ENCODE measurements at regions not wholly inside any gene's neighbourhood (a gene's known extent, or its start where the extent isn't known, plus 50 kb on each side); places are given as distances from the start of the nearest gene placed in this dataset.
"Not testable (repeated sequence)": the region's sequence is repeated elsewhere in the genome, so short reads cannot be mapped to it uniquely, and the experiment has no call there.

DNA sequence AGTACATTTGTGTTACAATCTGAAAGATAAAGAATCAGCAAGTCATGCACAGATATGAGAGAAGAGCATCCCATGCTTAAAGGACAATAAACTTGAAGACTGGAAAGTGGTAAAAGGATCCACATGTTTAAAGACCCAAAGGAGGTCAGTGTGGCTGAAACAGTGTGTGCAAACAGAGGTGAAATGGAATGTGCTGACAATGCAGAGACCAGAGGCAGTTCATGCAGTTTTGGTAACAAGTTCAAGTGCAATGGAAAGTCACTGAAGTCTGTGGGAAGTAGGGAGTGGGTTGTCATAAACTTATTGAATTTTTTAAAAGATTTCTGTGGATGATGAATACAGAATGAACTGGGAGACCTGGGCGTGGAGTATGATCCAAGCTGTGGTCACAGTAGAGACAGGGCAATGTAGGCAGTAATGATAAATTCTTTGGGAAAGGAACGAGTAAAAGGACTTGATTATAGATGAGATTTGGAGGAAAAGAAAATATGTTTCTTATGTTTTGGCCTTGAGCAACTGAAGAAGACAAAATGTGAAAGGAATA lies 408.0 kb downstream of the HGF start:
- DNase-seq (ENCODE audit: low read depth), result no peak

DNA sequence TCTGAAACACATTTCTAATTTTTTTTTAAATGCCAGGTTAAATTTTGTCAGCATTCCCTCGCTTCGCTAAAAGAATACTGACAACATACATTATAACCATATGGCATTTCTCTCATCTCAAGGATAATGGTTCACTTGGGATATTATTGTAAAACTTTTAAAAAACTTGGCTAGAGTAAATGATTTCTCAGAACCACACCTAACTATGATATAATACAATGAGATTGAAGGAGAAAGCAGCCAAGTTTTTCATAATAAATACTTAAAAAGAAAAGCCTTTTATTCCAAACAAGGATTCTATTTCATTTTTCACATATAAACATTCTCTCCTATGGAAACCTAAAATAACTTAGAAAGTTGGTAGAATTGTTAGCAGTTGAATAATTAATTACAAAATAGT lies 413.9 kb downstream of the HGF start:
- no peak for DNase-seq (ENCODE audit: low read depth)

DNA sequence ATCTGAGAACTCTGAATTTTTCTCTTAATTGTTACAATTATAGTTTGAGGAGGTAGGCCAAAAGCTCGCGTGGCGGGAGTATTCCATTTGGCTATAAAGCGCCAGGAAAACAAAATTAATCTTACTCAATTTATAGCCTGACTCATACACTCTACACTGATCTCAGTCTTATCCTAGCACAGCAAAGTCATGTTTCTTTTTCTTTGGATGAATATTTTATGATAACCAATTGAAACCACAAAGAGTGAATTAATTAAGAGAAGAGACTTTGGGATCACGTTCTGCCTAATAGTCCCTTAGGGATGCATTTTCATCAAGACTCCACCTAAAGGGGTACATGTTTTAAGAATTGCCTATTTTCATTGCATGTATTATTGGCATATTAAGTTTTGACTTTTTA lies 420.8 kb downstream of the HGF start:
- no peak for DNase-seq (ENCODE audit: low read depth)

DNA sequence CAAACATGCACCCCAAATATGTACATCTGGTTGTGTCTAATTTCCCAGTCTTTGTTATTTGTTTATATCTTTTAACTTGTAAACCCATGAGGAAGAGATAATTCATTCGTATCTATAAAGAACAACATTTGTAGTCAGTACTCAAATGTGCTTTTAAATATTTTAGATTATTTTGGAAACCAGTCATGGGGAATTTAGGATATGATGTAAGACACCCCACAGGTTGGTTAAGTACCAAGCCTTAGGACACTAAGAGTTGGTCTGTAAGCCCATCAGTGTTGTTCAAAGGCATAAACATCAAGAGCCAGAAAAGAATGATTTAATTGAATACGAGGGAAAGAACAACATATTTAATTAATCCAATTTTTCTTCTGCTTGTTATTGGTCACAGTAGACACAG lies 421.1 kb upstream of the SEMA3C start:
- DNase-seq (ENCODE audit: low read depth), result no peak

DNA sequence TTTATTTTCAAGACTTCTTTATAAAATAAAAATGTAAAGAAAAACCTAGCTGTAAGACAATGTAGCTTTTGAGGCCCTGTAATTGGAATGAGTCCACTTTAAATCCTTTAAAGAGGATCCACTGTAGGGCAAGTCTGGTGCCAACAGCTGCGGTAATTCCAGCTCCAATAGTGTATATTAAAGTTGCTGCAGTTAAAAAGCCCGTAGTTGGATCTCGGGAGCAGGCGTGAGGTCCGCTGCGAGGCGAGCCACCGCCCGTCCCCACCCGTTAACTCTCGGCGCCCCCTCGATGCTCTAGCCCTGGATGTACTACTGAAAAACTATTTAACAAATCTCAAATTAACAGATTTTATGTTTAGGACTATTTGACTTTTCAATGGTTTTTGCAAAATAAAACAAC lies 414.7 kb upstream of the SEMA3C start:
- no peak for DNase-seq (ENCODE audit: low read depth)

DNA sequence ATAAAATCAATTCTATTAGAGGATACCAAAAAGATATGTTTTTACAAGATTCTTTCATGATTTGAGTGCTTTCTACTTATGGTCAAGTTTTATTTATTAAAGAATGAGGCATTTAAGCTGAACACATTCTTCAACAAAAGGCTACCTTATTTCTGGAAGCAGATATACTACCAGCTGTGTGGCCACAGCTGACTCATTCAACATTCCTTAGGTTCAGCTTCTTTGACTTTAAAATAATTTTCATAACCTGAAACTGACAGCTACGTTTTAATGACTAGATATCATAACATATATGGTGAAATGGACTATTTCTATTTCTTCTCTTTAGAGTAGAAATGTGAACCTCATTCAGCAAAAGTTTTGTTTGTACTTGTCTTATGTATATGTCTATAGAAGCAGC lies 414.2 kb upstream of the SEMA3C start:
- DNase-seq (ENCODE audit: low read depth), result peak; percentile 48

DNA sequence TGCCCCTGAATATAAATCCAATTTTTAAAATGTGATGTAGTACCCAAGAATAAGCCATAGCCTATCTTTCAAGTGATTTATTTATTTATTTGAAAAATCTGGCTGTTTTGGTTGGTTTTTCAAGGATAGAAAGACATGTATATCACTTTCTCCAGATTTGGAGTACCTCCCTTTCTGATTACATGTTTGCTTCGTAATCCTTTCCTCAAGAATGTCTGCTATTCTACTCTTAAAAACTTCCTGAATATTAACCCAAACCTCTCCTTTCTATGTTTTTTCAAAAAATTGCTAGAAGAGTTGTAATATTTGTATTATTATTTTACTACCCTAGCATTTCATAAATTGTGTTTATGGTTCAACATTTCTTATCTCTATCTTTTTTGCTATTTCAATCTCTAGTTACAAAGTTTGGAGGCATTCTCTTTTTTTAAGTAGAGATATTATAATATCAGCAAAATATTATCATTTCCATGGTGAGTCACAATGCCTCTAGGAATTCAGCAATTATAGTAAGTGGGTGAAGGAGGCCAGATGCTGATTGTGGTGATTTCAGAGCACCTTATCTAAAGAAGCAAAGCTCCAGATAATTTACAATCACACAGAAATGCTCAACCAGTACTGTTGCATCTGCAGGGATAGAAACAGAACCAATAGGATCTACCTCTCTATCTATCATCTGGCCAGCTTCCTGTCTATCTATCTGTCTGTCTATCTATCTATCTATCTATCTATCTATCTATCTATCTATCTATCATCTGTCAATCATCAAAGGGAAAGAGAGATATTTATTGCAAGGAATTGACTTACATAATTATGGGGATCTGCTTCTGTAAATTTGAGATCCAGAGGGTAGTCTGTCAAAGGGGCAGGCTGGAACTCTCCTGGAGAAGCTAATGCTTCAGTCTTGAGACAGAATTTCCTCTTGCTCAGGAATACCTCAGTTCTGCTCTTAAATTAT lies 412.5 kb upstream of the SEMA3C start:
- peak; percentile 49 for DNase-seq (ENCODE audit: low read depth)

DNA sequence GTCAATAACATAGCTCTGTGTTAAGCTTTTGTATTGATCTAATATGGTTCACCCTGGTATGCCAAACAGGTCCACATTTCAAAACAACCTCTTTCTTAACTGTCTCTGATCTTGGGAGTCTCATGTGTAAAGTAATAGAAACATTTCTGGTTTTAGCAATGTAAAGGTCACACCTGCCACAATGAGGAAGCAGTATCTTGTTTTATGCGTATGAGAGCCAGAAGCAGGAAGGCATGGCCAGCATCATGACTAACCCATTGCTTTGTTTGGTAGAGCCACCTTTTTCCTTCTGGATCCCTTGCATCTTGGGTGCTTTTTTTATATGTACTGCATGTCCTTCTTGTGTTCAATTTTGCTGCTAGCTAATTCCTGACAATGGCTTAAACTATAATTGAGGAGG lies 411.3 kb upstream of the SEMA3C start:
- DNase-seq (ENCODE audit: low read depth), result no peak

DNA sequence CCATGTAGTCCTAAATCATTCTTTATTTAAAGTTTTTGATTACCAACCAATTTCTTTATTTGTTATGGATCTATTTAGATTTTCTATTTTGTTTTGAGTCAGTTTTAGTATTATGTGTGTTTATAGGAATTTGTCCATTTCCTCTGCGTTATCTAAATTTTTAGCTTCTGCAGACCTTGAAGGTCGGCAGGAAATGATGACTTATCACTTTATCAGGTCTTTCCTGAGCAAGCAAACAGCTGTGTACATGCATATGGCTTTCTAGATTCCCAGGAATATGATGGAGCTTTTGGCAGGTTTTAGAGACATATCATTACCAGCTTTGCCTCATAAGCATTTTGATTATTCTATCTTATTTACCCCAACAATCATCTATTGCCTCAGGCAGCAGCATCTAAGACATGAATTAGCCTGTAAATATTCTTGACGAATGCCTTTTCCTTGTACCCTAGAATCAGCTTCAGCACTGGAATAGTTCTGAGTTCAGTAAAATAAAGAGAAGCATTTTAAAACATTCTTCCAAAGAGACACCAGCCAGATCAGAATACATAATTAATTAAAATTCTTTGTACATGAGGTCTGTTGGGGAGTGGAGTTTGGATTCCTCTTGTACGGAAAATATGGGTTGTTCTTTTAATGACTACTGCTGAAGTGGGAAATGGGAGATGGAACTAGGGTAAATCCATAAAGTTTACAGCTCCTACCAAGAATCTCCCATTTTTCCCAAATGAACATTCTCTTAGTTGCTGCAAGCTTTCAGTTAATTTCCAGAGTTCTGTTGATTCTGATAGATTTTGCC lies 408.8 kb upstream of the SEMA3C start:
- no peak for DNase-seq (ENCODE audit: low read depth)

DNA sequence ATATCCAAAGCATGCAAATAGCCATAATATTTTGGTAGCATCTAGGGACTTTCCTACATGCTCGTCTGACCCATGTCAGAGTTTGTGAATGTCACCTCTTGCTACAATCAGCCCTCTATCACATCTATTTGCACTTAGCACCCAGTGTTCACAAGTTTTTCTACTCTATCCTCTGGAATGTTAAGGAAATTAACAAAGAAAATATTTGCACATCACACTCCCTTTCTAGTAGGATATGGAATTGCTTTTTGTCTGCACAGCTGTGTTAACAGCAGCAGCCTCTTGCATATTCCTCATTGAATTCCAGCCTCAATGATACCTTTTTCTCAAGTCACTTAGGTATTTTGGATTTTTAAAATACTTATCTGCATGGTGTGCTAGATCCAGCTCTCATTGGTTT lies 403.1 kb upstream of the SEMA3C start:
- no peak for DNase-seq (ENCODE audit: low read depth)

DNA sequence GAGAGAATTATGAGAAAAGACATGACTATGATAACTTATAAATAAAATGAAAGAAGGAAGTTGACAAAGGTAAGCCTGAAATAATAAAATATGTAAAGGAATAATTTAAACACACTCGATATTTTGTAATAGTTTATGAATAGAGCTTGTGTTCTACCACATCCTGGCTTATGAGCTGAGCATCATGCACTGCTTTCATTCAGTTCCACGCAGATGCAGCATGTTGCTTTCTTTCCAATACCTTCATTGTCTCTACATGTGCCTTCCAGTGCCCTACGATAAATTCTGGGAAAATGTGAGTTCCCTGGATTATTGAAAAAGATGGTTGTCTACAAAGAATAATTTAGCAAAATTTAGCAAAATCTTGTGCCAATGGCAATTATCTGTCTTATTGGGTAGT lies 398.9 kb upstream of the SEMA3C start:
- no peak for DNase-seq (ENCODE audit: low read depth)

DNA sequence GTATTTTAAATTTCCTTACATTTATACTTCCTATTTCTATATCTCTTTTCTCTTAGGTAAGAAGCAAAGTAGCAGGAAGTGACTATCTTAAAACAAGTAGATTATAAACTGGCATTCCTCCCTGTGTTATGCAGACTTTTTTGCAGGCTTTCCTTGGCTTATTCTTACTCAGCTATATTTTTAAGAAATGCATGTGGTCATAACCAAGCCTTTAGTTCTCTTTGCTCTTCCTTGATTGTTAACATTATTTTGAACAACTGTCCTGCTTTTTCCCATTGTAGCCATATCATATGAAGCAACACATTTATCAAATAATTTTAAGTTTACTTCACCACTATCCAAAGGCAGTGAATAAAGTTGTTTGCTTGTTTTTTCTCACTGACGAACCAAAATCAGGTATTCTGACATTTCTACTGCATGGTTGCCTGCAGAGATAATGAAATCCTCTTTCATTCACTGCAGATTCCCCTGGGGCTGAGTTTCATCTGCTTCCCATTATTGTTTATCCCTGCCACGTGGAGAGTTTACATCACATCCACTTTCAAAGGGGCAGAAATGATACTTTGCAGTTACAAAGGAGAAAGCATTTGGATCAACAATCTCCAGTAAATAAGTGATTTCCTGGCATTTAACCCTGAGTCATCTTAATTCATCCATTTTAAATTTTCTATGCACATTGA lies 389.9 kb upstream of the SEMA3C start:
- DNase-seq (ENCODE audit: low read depth), result no peak

DNA sequence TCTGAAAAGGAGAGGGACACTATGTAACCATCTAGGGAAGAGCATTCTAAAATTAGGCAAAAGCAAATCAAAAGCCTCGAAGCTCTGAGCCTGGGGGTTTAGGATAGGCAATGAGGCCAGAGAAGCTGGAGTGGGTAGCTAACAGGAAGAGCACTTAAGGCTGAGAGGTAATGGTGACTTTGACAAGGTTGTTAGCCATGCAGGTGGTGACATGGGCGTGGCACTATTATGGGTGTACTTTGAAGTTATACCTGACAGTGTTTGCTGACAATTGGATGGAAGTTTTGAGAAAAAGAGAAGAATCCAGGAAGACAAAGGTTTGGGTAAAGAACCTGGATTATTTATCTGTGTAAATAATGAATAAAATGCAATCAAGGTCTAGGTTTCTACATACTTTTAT lies 383.0 kb upstream of the SEMA3C start:
- no peak for DNase-seq (ENCODE audit: low read depth)

DNA sequence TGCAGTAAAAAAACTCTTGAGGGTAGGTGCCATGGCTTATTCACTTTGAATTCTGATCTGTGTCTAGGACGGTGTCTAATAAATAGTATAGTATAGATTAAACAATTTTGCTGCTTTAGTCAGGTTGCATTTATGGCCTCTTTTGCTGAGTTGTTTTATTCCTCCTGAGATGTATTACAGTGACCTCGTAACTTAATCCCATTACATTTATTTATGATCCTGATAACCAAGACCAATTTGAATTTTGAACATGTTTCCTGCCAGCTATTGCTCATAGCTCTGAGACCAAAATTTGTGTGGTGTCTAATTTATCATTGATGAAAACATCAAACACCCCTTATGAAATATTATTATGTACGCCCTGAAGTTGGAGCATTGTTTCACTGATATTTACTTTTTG lies 381.9 kb upstream of the SEMA3C start:
- DNase-seq (ENCODE audit: low read depth), result no peak

DNA sequence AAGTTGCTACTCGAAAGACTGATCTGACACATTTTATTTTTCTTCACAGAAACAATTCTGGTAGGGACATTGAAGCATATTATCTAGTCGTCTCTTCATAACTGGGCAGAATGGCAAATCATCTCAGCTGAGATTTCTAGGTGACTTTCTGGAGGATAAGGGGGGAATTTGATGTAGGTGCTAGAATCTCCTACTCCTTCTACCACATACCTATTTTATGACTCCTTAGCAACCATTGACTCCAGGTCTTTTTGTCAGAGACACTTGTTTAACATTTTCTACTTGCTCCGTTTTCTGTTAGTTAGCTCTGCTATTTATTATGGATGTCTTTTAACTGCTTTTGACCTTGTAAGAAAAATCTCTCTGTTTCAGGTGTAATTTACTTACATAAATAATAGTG lies 380.9 kb upstream of the SEMA3C start:
- no peak for DNase-seq (ENCODE audit: low read depth)

DNA sequence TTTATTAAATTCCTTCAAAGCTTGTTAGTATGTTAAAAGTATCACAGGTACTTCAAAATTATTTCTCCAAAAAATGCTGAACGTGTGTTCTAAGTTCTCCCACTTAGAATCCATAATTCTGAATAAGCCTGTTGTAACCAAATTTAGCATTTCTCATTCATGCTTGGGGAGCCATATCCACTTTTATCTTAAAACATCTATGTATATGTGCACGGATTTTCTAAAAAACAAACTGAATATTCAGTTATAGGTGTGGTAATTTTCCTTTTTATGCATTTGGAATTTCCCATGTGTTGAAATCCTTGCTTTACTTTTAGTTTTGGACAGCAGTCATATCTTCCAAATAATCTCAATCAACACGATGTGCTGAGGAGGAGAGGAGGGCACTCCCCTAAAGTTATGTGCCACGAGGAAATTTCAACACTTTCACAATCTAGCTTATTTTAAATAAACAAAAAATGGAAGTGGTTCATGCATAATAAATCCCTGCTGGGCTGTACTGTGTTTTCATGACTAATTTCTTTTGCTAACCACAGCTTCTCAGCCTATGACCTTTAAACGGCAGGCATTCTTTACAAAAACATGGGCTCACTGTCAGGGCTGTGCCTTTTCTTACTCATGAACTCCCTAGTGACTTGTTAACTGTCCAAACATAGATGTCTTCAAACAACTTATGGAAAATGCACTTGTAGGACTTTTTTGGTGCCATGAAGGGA lies 380.3 kb upstream of the SEMA3C start:
- peak; percentile 78 for DNase-seq (ENCODE audit: low read depth)

DNA sequence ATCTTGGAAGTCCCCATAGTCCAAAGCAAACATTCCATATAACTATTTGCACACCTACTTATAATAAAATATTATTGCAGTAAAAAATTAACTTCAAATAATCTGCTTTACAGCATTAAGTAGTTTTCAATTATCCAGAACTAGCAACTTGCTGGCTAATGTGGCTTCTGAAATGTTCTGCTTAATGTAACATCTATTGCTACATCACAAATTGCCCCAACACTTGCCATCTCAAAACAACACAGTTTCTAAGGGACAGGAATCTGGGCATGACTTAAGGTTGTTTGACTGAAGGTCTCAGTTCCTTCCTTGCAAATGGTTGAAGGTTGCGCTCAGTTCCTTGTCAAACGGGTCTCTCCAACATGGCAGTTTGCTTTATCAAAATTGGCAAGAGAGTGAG lies 378.5 kb upstream of the SEMA3C start:
- DNase-seq (ENCODE audit: low read depth), result no peak

DNA sequence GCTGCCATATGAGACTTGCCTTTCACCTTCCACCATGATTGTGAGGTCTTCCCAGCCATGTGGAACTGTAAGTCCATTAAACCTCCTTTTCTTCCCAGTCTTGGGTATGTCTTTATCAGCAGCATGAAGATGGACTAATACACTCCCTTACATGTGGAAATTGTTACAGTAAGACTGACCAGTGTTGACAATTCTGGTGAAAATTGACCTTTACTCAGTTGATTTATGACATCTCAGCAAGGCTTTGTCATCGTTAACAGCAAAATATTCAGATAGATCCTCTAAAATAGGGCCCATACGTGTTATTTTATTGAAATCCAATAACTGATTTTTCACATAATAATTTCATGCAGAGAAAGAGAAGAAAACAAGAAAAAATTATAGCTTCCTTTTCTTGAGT lies 377.9 kb upstream of the SEMA3C start:
- DNase-seq (ENCODE audit: low read depth), result no peak

DNA sequence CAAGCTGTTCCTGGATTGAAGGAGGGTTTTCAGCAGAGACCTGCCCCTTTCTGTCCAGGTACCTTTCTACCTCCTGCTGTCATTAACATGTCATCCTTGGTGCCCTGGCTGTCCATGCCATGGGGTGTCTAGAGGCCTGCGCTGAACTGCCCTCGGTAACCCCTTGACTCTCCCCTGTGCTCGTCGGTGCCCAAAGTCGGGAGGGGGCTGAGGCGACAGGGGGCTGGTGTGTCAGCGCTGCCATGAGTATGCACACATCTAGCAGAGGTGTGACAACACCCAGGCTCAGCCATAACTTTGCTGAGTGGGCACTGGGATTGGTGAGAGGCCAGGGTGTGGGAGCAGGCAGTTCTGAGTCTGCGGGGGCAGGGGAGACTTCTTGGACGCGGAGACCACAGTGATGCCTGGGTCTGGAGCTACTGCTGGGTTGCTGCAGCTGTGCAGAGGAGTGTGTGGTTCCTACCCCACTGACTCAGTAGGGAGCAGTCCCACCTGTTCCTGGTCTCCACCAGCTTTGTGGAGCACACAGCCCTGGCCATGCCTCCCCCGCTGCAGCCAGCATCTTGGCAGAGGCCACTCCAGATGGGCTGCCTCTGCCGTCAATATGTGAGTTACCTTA lies 376.2 kb upstream of the SEMA3C start:
- no peak for DNase-seq (ENCODE audit: low read depth)

DNA sequence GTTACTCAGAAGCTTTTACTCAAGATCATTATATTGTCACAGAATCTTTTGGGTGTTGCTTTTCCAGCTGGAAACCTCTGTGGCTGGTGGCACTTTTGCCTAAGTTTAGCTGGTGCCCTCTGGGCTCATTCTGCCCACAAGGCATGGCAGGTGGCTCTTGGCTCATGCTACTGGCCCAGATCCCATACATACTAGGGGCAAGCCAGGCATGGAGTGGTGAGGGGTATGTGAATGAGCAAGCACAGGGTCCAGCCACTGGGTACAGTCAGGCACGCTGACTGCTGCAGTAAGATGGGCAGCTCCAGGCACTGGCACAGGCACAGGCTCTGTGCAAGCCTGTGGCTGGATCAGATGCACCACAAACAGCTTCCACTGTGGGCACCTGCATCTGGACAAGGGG lies 375.0 kb upstream of the SEMA3C start:
- no peak for DNase-seq (ENCODE audit: low read depth)

DNA sequence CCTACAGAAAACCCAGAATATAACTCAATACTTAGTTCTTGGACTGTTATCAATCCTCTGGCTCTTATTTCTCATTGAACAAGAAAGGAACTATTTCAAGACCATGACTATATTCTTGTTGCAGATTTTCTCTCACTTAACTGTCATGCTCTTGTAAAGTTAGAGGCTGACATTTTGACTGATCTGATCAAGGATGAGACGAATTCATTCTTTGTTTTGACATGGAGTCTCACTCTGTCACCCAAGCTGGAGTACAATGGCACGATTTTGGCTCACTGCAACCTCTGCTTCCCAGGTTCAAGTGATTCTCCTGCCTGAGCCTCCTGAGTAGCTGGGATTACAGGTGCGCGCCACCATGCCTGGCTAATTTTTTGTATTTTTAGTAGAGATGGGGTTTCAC lies 367.9 kb upstream of the SEMA3C start:
- DNase-seq (ENCODE audit: low read depth), result not testable (repeated sequence)
